ENCODE measurements at regions not wholly inside any gene's neighbourhood (a gene's known extent, or its start where the extent isn't known, plus 50 kb on each side); places are given as distances from the start of the nearest gene placed in this dataset.
"Not testable (repeated sequence)": the region's sequence is repeated elsewhere in the genome, so short reads cannot be mapped to it uniquely, and the experiment has no call there.

DNA sequence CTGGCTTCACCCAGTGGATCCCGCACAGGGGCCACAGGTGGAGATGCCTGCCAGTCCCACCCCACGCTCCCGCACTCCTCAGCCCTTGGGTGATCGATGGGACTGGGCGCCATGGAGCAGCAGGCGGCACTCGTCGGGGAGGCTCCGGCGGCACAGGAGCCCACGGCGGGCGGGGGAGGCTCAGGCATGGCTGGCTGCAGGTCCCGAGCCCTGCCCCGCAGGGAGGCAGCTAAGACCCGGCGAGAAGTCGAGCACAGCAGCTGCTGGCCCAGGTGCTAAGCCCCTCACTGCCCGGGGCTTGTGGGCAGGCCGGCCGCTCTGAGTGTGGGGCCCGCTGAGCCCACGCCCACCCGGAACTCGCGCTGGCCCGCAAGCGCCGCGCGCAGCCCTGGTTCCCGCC, 389.3 kb downstream of the ACTRT1 start:
- H3K36me3 ChIP-seq (ENCODE audit: control insufficient read depth in 2 of 4, insufficient read depth in 4 of 4, low read length in 3 of 4); H3K27me3 ChIP-seq (replicated peaks in 1 of 4; ENCODE audit: control insufficient read depth in 3 of 4, extremely low read depth in 1 of 4, insufficient read depth in 3 of 4, low read length in 3 of 4); H4K91ac ChIP-seq (replicated peaks; ENCODE audit: insufficient read length, low read length); H2AK5ac ChIP-seq (ENCODE audit: low read depth, low read length); H4K20me1 ChIP-seq (replicated peaks in 1 of 2; ENCODE audit: control insufficient read depth in 1 of 2, insufficient read depth in 2 of 2, low read length in 2 of 2); H2AFZ ChIP-seq (ENCODE audit: low read length); H4K8ac ChIP-seq (ENCODE audit: extremely low read depth, insufficient read depth, low read length); H2BK5ac ChIP-seq (ENCODE audit: low read depth, low read length); FAIRE-seq; H3K18ac ChIP-seq (ENCODE audit: extremely low read depth, low read length); H3K79me2 ChIP-seq (ENCODE audit: control insufficient read depth in 1 of 2, insufficient read depth in 2 of 2, low read length in 2 of 2); H3K4ac ChIP-seq (replicated peaks; ENCODE audit: insufficient read length, low read depth, low read length); H2BK20ac ChIP-seq (ENCODE audit: low read length); H3K9ac ChIP-seq (replicated peaks in 1 of 4; ENCODE audit: extremely low read depth in 1 of 4, low read depth in 3 of 4, low read length in 3 of 4); H3K23me2 ChIP-seq (ENCODE audit: low read depth, low read length); H3K56ac ChIP-seq (replicated peaks; ENCODE audit: insufficient read length, low read depth, low read length); H3K79me1 ChIP-seq (ENCODE audit: low read depth, low read length); H2BK120ac ChIP-seq (replicated peaks; ENCODE audit: low read depth, low read length); H3K4me3 ChIP-seq (ENCODE audit: extremely low read depth in 1 of 4, insufficient read depth in 2 of 4, low read depth in 3 of 4, low read length in 4 of 4); POLR2A ChIA-PET (ENCODE audit: partially characterized antibody); H2BK12ac ChIP-seq (ENCODE audit: low read depth, low read length); H2BK15ac ChIP-seq (ENCODE audit: low read length); H3K23ac ChIP-seq (ENCODE audit: insufficient read length); H3K4me1 ChIP-seq (replicated peaks in 1 of 4; ENCODE audit: control insufficient read depth in 3 of 4, insufficient read depth in 4 of 4, low read length in 3 of 4); H3K4me2 ChIP-seq (ENCODE audit: insufficient read depth in 1 of 2, low read depth in 2 of 2, low read length in 2 of 2); H4K5ac ChIP-seq (ENCODE audit: insufficient read length, low read depth, low read length); H3K9me3 ChIP-seq (ENCODE audit: insufficient read depth in 2 of 2, low read depth in 1 of 2, low read length in 1 of 2); H3K14ac ChIP-seq (ENCODE audit: insufficient read length); H3K27ac ChIP-seq (ENCODE audit: low read depth, low read length); DNase-seq (ENCODE audit: low read depth in 1 of 2, low spot score in 2 of 2): not testable (repeated sequence)
- CTCF ChIA-PET (ENCODE audit: partially characterized antibody) = interaction anchor here (1.2 kb wide), 1 partner anchor 9 kb away, joined by 4 read pairs; no protein-coding TSS in a partner anchor
- 97% methylated on average over 6 of the region's 32 CpGs; no CpG with 5 or more reads in 1 of the 2 experiments for WGBS, 2 experiments (ENCODE audit: extremely low coverage in 1 of 2, insufficient coverage in 1 of 2, insufficient read length in 1 of 2, insufficient replicate concordance in 2 of 2, low coverage in 1 of 2, low lambda C conversion rate in 2 of 2, missing lambda C conversion rate in 1 of 2)
